Naive B cell (primary cell): ENCODE measurements at regions not wholly inside any gene's neighbourhood (a gene's known extent, or its start where the extent isn't known, plus 50 kb on each side); places are given as distances from the start of the nearest gene placed in this dataset.

Source experiments
- ATAC-seq, 2 donors: fragments of 150-1000 bp; cut with Tn5 transposase; 2 replicates each; pipeline ENCODE4 v1.10.0; 2021; ENCODE audit warnings: low read depth in 2 of 2, mild to moderate bottlenecking in 2 of 2, moderate library complexity in 2 of 2
- DNase-seq: peaks from one replicate; pipeline ENCODE4 v3.0.0; 2022
- H3K27ac Mint-ChIP-seq, 6 donors: one replicate each; pipeline ENCODE4 v1.8.0; 2020 to 2022; ENCODE audit warnings: mild to moderate bottlenecking in 6 of 6, mixed read lengths in 6 of 6, moderate library complexity in 5 of 6, inconsistent platforms in 2 of 6
- H3K27me3 Mint-ChIP-seq, 3 donors: one replicate each; pipeline ENCODE4 v1.8.0; 2021 to 2022; ENCODE audit warnings: mixed read lengths in 3 of 3, mild to moderate bottlenecking in 1 of 3
- H3K36me3 Mint-ChIP-seq, 2 donors: one replicate each; pipeline ENCODE4 v1.8.0; 2020 to 2022; ENCODE audit warnings: mixed read lengths in 2 of 2, inconsistent platforms in 1 of 2, mild to moderate bottlenecking in 1 of 2
- H3K4me1 Mint-ChIP-seq, 3 donors: one replicate each; pipeline ENCODE4 v1.8.0; 2020 to 2022; ENCODE audit warnings: mixed read lengths in 3 of 3, inconsistent platforms in 1 of 3, mild to moderate bottlenecking in 1 of 3, moderate library complexity in 1 of 3
- H3K4me3 Mint-ChIP-seq, 8 donors: one replicate each; pipeline ENCODE4 v1.8.0; 2020 to 2022; ENCODE audit warnings: mild to moderate bottlenecking in 8 of 8, mixed read lengths in 8 of 8, moderate library complexity in 8 of 8, inconsistent platforms in 2 of 8
- H3K9me3 Mint-ChIP-seq, 7 donors: one replicate each; pipeline ENCODE4 v1.8.0; 2020 to 2022; ENCODE audit warnings: mixed read lengths in 7 of 7, mild to moderate bottlenecking in 5 of 7, inconsistent platforms in 2 of 7, moderate library complexity in 1 of 7

GRCh38 chr6:78559056-78559455, 308.3 kb upstream of the IRAK1BP1 start:
- H3K27me3 Mint-ChIP-seq: no peaks in the 10 kb centered on the region
- peaks cover 11 to 36% (median 19%) of the 10 kb centered on the region in 7 donors for H3K9me3 Mint-ChIP-seq
- DNase-seq (no peak), ATAC-seq (no peak)
- H3K36me3 Mint-ChIP-seq: peaks cover 0 to 8% of the 10 kb centered on the region in 2 donors
- H3K4me3 Mint-ChIP-seq: no peak overlapping the region
- no peak overlapping the region for H3K27ac Mint-ChIP-seq
- H3K4me1 Mint-ChIP-seq: no peaks in the 10 kb centered on the region

DNA sequence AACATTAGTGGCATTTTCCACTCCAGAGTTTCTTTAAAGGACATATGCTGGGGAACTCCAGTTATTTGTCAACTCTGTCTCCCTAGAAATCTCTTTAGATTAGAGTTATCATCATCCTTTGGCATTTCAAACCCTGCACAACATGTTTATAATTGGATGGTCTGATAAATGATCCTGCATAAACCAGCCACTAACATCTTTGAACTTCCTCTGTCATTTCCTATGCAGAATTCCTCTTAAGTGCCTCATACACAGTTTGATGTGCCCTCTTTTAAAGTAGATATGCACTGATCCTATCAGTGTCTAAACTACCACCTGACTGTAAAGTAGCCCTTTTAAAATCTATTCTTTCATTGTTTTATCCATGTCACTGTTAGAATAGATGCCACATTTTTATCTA, 306.3 kb upstream of the IRAK1BP1 start:
- H3K27ac Mint-ChIP-seq: no peak overlapping the region
- no peak for DNase-seq
- H3K4me1 Mint-ChIP-seq: no peaks in the 10 kb centered on the region
- no peak for ATAC-seq
- H3K4me3 Mint-ChIP-seq: no peak overlapping the region
- H3K27me3 Mint-ChIP-seq: no peaks in the 10 kb centered on the region
- H3K36me3 Mint-ChIP-seq: peaks cover 0 to 8% of the 10 kb centered on the region in 2 donors
- H3K9me3 Mint-ChIP-seq: peaks cover 5 to 22% (median 9%) of the 10 kb centered on the region in 7 donors

DNA sequence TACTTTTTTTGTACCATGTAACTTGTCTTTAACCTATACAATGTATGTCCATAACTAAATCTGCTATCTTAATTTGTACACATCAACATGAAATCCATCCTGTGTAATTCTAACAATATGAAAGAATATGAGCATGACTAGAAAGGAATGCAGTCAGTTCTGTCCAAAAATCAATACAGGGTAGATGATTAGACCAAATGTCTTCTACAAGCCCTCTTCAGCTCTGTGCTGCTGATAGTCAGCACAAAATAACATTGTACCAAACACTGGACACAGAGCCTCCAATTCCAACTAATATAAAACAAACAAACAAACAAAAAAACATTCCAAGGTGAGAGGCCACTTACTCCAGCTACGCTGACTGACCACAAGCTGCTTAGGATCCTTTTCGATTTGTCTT, 301.4 kb upstream of the IRAK1BP1 start:
- Mint-ChIP-seq H3K27me3 (no peaks in the 10 kb centered on the region), H3K4me3 (no peak overlapping the region), H3K4me1 (no peaks in the 10 kb centered on the region), H3K27ac (no peak overlapping the region), H3K9me3 (peaks cover 4 to 30% (median 14%) of the 10 kb centered on the region in 7 donors), H3K36me3 (peaks cover 0 to 10% of the 10 kb centered on the region in 2 donors)
- no peak for DNase-seq
- no peak for ATAC-seq

GRCh38 chr6:78570044-78570443, 297.3 kb upstream of the IRAK1BP1 start:
- no peak overlapping the region for H3K27ac Mint-ChIP-seq
- H3K4me3 Mint-ChIP-seq: no peak overlapping the region
- H3K36me3 Mint-ChIP-seq: peaks cover 0 to 10% of the 10 kb centered on the region in 2 donors
- DNase-seq (no peak), ATAC-seq (no peak)
- no peaks in the 10 kb centered on the region for H3K4me1 Mint-ChIP-seq
- H3K27me3 Mint-ChIP-seq: no peaks in the 10 kb centered on the region
- H3K9me3 Mint-ChIP-seq: peaks cover 8 to 39% (median 27%) of the 10 kb centered on the region in 7 donors

- Mint-ChIP-seq H3K36me3 (no peaks in the 10 kb centered on the region), H3K9me3 (peaks cover 0 to 8% (median 3%) of the 10 kb centered on the region in 7 donors), H3K4me1 (no peaks in the 10 kb centered on the region), H3K4me3 (no peak overlapping the region), H3K27ac (no peak overlapping the region), H3K27me3 (no peaks in the 10 kb centered on the region)
- DNase-seq (no peak), ATAC-seq (no peak)
Measured at GRCh38 chr6:78577585-78577984, 289.8 kb upstream of the IRAK1BP1 start.

- Mint-ChIP-seq H3K9me3 (peaks cover 0 to 3% (median 0%) of the 10 kb centered on the region in 7 donors), H3K27me3 (no peaks in the 10 kb centered on the region), H3K4me1 (no peaks in the 10 kb centered on the region), H3K4me3 (no peak overlapping the region), H3K36me3 (no peaks in the 10 kb centered on the region), H3K27ac (no peak overlapping the region)
- no peak for ATAC-seq
- no peak for DNase-seq
Measured at GRCh38 chr6:78578430-78578829, 288.9 kb upstream of the IRAK1BP1 start.

DNA sequence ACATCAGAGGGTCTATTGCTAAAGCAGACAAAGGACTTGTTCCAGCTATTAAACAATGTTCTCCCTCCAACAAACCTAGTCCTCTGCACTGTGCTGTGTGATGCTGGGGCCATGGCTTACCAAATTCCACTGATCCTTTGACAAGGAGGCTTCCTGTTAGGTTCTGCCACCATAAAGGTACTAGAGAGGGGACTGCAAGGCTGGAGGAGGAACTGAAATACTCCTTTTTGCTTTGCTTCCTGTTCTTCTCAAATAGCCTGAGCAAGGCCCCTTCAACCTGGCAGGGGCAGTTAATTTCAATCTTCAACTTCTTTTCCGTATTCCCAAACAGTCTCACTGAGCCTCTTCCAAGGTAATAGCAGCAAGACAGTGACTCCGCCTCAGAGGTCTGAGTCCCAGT, 286.4 kb upstream of the IRAK1BP1 start:
- DNase-seq (no peak), ATAC-seq (no peak)
- no peaks in the 10 kb centered on the region for H3K4me1 Mint-ChIP-seq
- peaks cover 0 to 3% (median 2%) of the 10 kb centered on the region in 7 donors for H3K9me3 Mint-ChIP-seq
- no peak overlapping the region for H3K4me3 Mint-ChIP-seq
- no peaks in the 10 kb centered on the region for H3K36me3 Mint-ChIP-seq
- H3K27ac Mint-ChIP-seq: no peak overlapping the region
- H3K27me3 Mint-ChIP-seq: no peaks in the 10 kb centered on the region

GRCh38 chr6:78583079-78583478, 284.3 kb upstream of the IRAK1BP1 start:
- Mint-ChIP-seq H3K4me1 (no peaks in the 10 kb centered on the region), H3K27ac (no peak overlapping the region)
- ATAC-seq: no peak

GRCh38 chr6:78589436-78589835, 277.9 kb upstream of the IRAK1BP1 start:
- Mint-ChIP-seq H3K27ac (no peak overlapping the region), H3K36me3 (no peaks in the 10 kb centered on the region), H3K9me3 (peaks cover 0 to 10% (median 3%) of the 10 kb centered on the region in 7 donors), H3K4me3 (no peak overlapping the region), H3K4me1 (no peaks in the 10 kb centered on the region), H3K27me3 (no peaks in the 10 kb centered on the region)
- DNase-seq (no peak), ATAC-seq (no peak)

More at GRCh38 chr6:78583079-78583478, 284.3 kb upstream of the IRAK1BP1 start:
- no peaks in the 10 kb centered on the region for H3K36me3 Mint-ChIP-seq
- H3K4me3 Mint-ChIP-seq: no peak overlapping the region
- DNase-seq: no peak
- no peaks in the 10 kb centered on the region for H3K27me3 Mint-ChIP-seq
- H3K9me3 Mint-ChIP-seq: peaks cover 0 to 9% (median 2%) of the 10 kb centered on the region in 7 donors

DNA sequence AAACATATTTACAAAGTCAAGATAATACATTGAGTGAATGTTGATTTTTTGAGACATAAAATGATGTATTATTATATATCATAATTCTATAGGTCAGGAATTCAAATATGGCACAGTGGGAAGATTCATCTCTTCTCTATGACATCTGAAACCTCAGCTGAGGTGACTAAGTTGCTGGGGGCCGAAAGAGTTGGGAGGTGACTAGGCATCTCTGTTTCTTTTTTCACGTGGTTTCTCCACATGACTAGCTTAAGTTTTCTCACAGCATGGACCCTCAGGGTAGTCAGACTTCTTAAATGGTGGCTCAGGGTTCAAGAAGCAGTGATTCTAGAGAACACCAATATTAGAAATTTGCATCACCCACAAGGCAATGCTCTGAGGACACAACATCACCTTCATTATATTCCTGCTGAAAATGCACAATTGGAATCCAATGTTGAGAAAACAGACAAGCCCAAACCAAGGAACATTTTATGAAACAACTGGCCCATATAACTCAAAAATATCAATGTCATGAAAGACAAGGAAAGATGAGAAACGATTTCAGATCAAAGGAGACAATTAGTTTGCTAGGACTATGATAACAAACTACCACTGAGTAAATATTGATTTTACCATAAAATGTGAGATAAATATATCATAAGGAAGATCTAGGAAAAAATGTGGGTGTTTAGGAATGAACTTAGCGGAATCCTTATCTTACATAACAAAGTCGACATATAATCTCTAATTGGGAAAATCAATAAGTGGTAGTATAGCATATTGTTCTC, 273.3 kb upstream of the IRAK1BP1 start:
- Mint-ChIP-seq H3K27me3 (no peaks in the 10 kb centered on the region), H3K9me3 (peaks cover 0 to 5% (median 0%) of the 10 kb centered on the region in 7 donors), H3K4me3 (no peak overlapping the region), H3K4me1 (no peaks in the 10 kb centered on the region), H3K27ac (no peak overlapping the region), H3K36me3 (no peaks in the 10 kb centered on the region)
- DNase-seq: no peak
- no peak for ATAC-seq

GRCh38 chr6:78594668-78595066, 272.7 kb upstream of the IRAK1BP1 start:
- Mint-ChIP-seq H3K4me1 (no peaks in the 10 kb centered on the region), H3K9me3 (peaks cover 0 to 5% (median 0%) of the 10 kb centered on the region in 7 donors), H3K27ac (no peak overlapping the region)

GRCh38 chr6:78597966-78598365, 269.4 kb upstream of the IRAK1BP1 start:
- DNase-seq (no peak), ATAC-seq (no peak)
- H3K27ac Mint-ChIP-seq: no peak overlapping the region
- H3K27me3 Mint-ChIP-seq: no peaks in the 10 kb centered on the region
- H3K9me3 Mint-ChIP-seq: peaks cover 0 to 9% (median 0%) of the 10 kb centered on the region in 7 donors
- H3K4me3 Mint-ChIP-seq: no peak overlapping the region
- H3K4me1 Mint-ChIP-seq: no peaks in the 10 kb centered on the region
- H3K36me3 Mint-ChIP-seq: no peaks in the 10 kb centered on the region

More at GRCh38 chr6:78594668-78595066, 272.7 kb upstream of the IRAK1BP1 start:
- Mint-ChIP-seq H3K4me3 (no peak overlapping the region), H3K27me3 (no peaks in the 10 kb centered on the region), H3K36me3 (no peaks in the 10 kb centered on the region)
- DNase-seq: no peak
- no peak for ATAC-seq

DNA sequence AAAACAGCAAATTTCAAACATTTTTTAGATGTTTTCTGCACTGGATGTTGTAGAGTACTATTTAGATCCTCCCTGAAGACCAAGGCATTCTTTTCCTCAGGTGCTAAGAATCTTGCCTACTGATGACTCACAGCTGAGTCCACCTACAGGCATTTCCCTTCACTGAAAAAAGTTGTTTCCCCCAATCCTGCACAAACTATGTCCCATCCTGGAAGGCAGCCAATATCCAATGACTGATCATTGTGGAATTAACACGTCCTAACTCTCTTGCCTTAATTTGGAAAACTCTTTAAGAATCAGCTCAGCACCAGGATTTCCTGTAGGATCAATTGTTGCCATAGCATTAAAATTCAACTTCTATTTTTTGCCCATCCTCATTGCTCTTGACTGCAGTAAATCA, 268.4 kb upstream of the IRAK1BP1 start:
- H3K4me1 Mint-ChIP-seq: no peaks in the 10 kb centered on the region
- H3K36me3 Mint-ChIP-seq: no peaks in the 10 kb centered on the region
- no peaks in the 10 kb centered on the region for H3K27me3 Mint-ChIP-seq
- H3K4me3 Mint-ChIP-seq: no peak overlapping the region
- no peak for DNase-seq
- ATAC-seq: no peak
- no peak overlapping the region for H3K27ac Mint-ChIP-seq
- peaks cover 0 to 9% (median 0%) of the 10 kb centered on the region in 7 donors for H3K9me3 Mint-ChIP-seq

GRCh38 chr6:78599526-78599925, 267.8 kb upstream of the IRAK1BP1 start:
- Mint-ChIP-seq H3K27ac (no peak overlapping the region), H3K4me3 (no peak overlapping the region), H3K4me1 (no peaks in the 10 kb centered on the region), H3K36me3 (no peaks in the 10 kb centered on the region), H3K9me3 (peaks cover 0 to 9% (median 0%) of the 10 kb centered on the region in 7 donors), H3K27me3 (no peaks in the 10 kb centered on the region)
- no peak for ATAC-seq
- no peak for DNase-seq
